CD4-positive, alpha-beta memory T cell (primary cell): ENCODE measurements at regions not wholly inside any gene's neighbourhood (a gene's known extent, or its start where the extent isn't known, plus 50 kb on each side); places are given as distances from the start of the nearest gene placed in this dataset.

Source experiments
- CTCF ChIA-PET: fragments of 350-600 bp; sonication (Branson Sonifier 250); formaldehyde crosslinking; loops from one replicate; lab custom pipeline; 2021; ENCODE audit warnings: inconsistent platforms; ENCODE audit not compliant: partially characterized antibody; lab: Charles Lee
- POLR2A ChIA-PET: fragments of 350-600 bp; sonication (Branson Sonifier 250); formaldehyde crosslinking; loops from one replicate; lab custom pipeline; 2021; ENCODE audit not compliant: partially characterized antibody; lab: Charles Lee
- DNase-seq, 5 donors: peaks; one replicate each; pipeline versions ENCODE4 v3.0.0 to v3.0.0-alpha.2; 2020 to 2022; ENCODE audit warnings: mixed read lengths in 1 of 5
- H3K27ac ChIP-seq: one replicate; pipeline ENCODE4 v1.7.0; 2013; ENCODE audit warnings: low read depth, low read length
- H3K27me3 ChIP-seq: 2 replicates; pipeline ENCODE4 v1.7.0; 2013; ENCODE audit warnings: mild to moderate bottlenecking, low read length, moderate library complexity; ENCODE audit not compliant: insufficient read depth
- H3K36me3 ChIP-seq: 2 replicates; pipeline ENCODE4 v1.7.0; 2013; ENCODE audit warnings: mild to moderate bottlenecking, low read length, moderate library complexity; ENCODE audit not compliant: insufficient read depth
- H3K4me1 ChIP-seq: 2 replicates; pipeline ENCODE4 v1.7.0; 2013; ENCODE audit warnings: mild to moderate bottlenecking, low read length, moderate library complexity; ENCODE audit not compliant: insufficient read depth
- H3K4me3 ChIP-seq, 2 donors: one replicate each; pipeline ENCODE4 v1.7.0; 2013; ENCODE audit warnings: low read length in 2 of 2, mild to moderate bottlenecking in 1 of 2
- H3K9me3 ChIP-seq, 2 donors: one replicate each; pipeline ENCODE4 v1.7.0; 2013; ENCODE audit warnings: low read length in 2 of 2, control low read depth in 1 of 2; ENCODE audit not compliant: control insufficient read depth in 1 of 2
- H3K27ac Mint-ChIP-seq, 7 donors: one replicate each; pipeline ENCODE4 v1.8.0; 2020 to 2021; ENCODE audit warnings: mixed read lengths in 7 of 7, mild to moderate bottlenecking in 6 of 7, inconsistent platforms in 3 of 7, moderate library complexity in 3 of 7
- H3K27me3 Mint-ChIP-seq, 2 donors: one replicate each; pipeline ENCODE4 v1.8.0; 2020 to 2021; ENCODE audit warnings: mixed read lengths in 2 of 2
- H3K36me3 Mint-ChIP-seq, 2 donors: one replicate each; pipeline ENCODE4 v1.8.0; 2020 to 2021; ENCODE audit warnings: mixed read lengths in 2 of 2, inconsistent platforms in 1 of 2, mild to moderate bottlenecking in 1 of 2
- H3K4me1 Mint-ChIP-seq, 4 donors: one replicate each; pipeline ENCODE4 v1.8.0; 2020 to 2021; ENCODE audit warnings: mixed read lengths in 4 of 4, mild to moderate bottlenecking in 1 of 4
- H3K4me3 Mint-ChIP-seq, 8 donors: one replicate each; pipeline ENCODE4 v1.8.0; 2020 to 2021; ENCODE audit warnings: mixed read lengths in 8 of 8, mild to moderate bottlenecking in 7 of 8, moderate library complexity in 6 of 8, inconsistent platforms in 3 of 8
- H3K9me3 Mint-ChIP-seq, 8 donors: one replicate each; pipeline ENCODE4 v1.8.0; 2020 to 2021; ENCODE audit warnings: mixed read lengths in 8 of 8, mild to moderate bottlenecking in 5 of 8, inconsistent platforms in 3 of 8, moderate library complexity in 1 of 8
- intact Hi-C: fragments of 100-400 bp; cut with micrococcal nuclease; formaldehyde crosslinking; loops from one replicate; pipeline ENCODE4 v1.15.1; 2023

DNA sequence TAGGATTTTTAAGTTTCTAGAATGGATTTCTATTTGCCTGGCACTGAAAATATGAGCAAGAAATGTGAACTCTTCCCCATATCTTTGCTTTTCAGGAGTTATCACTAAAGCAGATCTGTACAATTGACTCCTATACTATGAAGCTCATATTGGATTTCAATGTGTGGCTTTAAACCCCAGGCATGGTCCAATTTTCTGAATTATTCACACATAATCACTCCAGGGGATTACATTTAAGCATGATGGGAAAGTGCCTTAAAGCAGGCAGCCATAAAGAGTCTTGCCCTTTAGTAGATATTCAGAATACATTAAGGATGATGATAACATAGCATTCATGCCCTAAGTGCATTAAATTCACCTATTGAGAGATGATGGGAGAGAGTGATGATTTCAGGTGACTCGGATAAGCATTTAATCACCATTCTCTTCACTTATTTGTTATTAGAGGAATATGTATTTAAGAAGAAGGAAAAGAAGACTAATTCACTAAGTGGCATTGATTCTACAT lies 331.8 kb upstream of the ROBO1 start:
- intact Hi-C loops: no loop called here
- Histone ChIP-seq H3K4me3 (no peak overlapping the region), H3K27me3 (no peaks in the 10 kb centered on the region), H3K4me1 (no peaks in the 10 kb centered on the region), H3K9me3 (no peaks in the 10 kb centered on the region), H3K27ac (no peak overlapping the region), H3K36me3 (no peaks in the 10 kb centered on the region)
- no peaks in the 10 kb centered on the region for H3K27me3 Mint-ChIP-seq
- peaks cover 0 to 14% (median 7%) of the 10 kb centered on the region in 8 donors for H3K9me3 Mint-ChIP-seq
- POLR2A ChIA-PET: no interaction called here
- no peaks in the 10 kb centered on the region for H3K4me1 Mint-ChIP-seq
- no peak overlapping the region for H3K4me3 Mint-ChIP-seq
- no peaks in the 10 kb centered on the region for H3K36me3 Mint-ChIP-seq
- DNase-seq: no peak
- H3K27ac Mint-ChIP-seq: no peak overlapping the region
- CTCF ChIA-PET: no interaction called here

DNA sequence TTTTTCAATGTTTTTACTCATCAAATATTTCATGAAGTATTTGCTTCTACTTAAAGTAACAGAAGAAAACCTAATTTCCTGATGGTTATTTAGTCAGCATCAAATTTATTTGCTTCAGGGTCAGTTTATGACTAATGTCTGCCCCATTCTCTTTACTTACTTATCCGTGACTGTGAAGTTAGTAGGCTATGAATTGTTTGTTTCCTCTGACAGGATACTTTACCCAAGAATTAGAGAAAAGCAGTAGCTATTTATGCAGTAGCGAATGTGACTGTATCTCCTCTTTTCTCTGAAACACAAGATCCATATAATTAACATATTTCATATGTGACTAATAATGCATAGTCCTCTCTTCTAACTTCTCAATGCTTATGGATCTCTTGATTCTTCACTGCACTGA lies 329.9 kb upstream of the ROBO1 start:
- Histone ChIP-seq H3K36me3 (no peaks in the 10 kb centered on the region), H3K27me3 (no peaks in the 10 kb centered on the region), H3K4me3 (no peak overlapping the region), H3K4me1 (no peaks in the 10 kb centered on the region), H3K27ac (no peak overlapping the region), H3K9me3 (no peaks in the 10 kb centered on the region)
- Mint-ChIP-seq H3K4me1 (no peaks in the 10 kb centered on the region), H3K9me3 (peaks cover 0 to 16% (median 6%) of the 10 kb centered on the region in 8 donors), H3K36me3 (no peaks in the 10 kb centered on the region), H3K27me3 (no peaks in the 10 kb centered on the region), H3K4me3 (no peak overlapping the region), H3K27ac (no peak overlapping the region)
- intact Hi-C loops: no loop called here
- DNase-seq: no peak
- ChIA-PET POLR2A (no interaction called here), CTCF (no interaction called here)

DNA sequence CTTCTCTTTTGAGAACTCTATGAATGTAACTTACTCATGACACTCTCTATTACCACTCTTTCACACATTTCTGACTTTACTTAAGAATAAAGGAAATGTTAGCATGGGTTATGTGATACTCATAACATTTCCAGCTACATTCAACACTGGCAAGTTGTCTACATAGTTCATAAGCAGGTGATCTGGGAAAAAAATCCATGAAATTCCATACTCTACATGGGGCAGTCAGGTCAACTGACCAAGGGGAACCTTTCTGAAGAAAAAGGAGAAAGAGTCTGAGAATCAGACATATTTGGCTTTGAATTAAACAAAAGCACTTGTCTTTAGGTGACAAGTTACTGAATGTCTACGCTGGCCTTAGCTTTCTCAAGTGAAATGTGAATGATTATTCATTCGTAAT lies 329.1 kb upstream of the ROBO1 start:
- H3K4me3 Mint-ChIP-seq: no peak overlapping the region
- POLR2A ChIA-PET: no interaction called here
- no peaks in the 10 kb centered on the region for H3K4me1 ChIP-seq
- no peaks in the 10 kb centered on the region for H3K4me1 Mint-ChIP-seq
- H3K36me3 Mint-ChIP-seq: no peaks in the 10 kb centered on the region
- H3K9me3 Mint-ChIP-seq: peaks cover 0 to 16% (median 6%) of the 10 kb centered on the region in 8 donors
- H3K9me3 ChIP-seq: no peaks in the 10 kb centered on the region
- no peaks in the 10 kb centered on the region for H3K27me3 ChIP-seq
- intact Hi-C loops: no loop called here
- CTCF ChIA-PET: no interaction called here
- no peak overlapping the region for H3K27ac Mint-ChIP-seq
- no peak overlapping the region for H3K4me3 ChIP-seq
- no peaks in the 10 kb centered on the region for H3K36me3 ChIP-seq
- H3K27ac ChIP-seq: no peak overlapping the region
- H3K27me3 Mint-ChIP-seq: no peaks in the 10 kb centered on the region
- DNase-seq: no peak

DNA sequence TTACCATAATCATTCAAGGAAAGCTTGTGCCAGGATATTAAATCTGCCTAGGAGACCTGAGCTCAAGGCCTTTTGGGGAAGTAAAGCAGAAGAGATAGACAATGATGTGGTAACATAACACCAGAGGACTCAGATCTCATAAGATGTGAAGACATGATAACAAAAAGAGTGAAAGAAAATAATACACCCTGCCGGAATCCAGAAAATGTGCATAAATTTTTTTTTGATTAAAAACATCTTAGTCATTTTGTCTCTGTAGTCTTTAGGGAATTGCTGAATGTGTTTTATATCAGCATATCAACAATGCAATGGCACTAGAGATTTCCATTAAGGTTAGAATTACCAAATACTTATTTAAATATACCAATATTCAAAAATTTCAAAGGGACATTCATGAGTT lies 326.8 kb upstream of the ROBO1 start:
- Mint-ChIP-seq H3K36me3 (no peaks in the 10 kb centered on the region), H3K4me3 (no peak overlapping the region), H3K4me1 (no peaks in the 10 kb centered on the region), H3K9me3 (peaks cover 0 to 13% (median 6%) of the 10 kb centered on the region in 8 donors), H3K27me3 (no peaks in the 10 kb centered on the region), H3K27ac (no peak overlapping the region)
- DNase-seq: no peak
- no peak overlapping the region for H3K4me3 ChIP-seq
- CTCF ChIA-PET: no interaction called here
- H3K27ac ChIP-seq: no peak overlapping the region
- no peaks in the 10 kb centered on the region for H3K4me1 ChIP-seq
- POLR2A ChIA-PET: no interaction called here
- intact Hi-C loops: no loop called here
- no peaks in the 10 kb centered on the region for H3K36me3 ChIP-seq
- H3K27me3 ChIP-seq: no peaks in the 10 kb centered on the region
- H3K9me3 ChIP-seq: no peaks in the 10 kb centered on the region

- Histone ChIP-seq H3K27me3 (no peaks in the 10 kb centered on the region), H3K4me1 (no peaks in the 10 kb centered on the region), H3K9me3 (no peaks in the 10 kb centered on the region), H3K4me3 (no peak overlapping the region), H3K27ac (no peak overlapping the region), H3K36me3 (no peaks in the 10 kb centered on the region)
- Mint-ChIP-seq H3K27me3 (no peaks in the 10 kb centered on the region), H3K27ac (no peak overlapping the region), H3K4me1 (no peaks in the 10 kb centered on the region), H3K4me3 (no peak overlapping the region), H3K36me3 (no peaks in the 10 kb centered on the region), H3K9me3 (peaks cover 0 to 14% (median 5%) of the 10 kb centered on the region in 8 donors)
- intact Hi-C loops: no loop called here
- no peak for DNase-seq
- ChIA-PET CTCF (no interaction called here), POLR2A (no interaction called here)
Measured at GRCh38 chr3:80087767-80088166, 320.0 kb upstream of the ROBO1 start.

DNA sequence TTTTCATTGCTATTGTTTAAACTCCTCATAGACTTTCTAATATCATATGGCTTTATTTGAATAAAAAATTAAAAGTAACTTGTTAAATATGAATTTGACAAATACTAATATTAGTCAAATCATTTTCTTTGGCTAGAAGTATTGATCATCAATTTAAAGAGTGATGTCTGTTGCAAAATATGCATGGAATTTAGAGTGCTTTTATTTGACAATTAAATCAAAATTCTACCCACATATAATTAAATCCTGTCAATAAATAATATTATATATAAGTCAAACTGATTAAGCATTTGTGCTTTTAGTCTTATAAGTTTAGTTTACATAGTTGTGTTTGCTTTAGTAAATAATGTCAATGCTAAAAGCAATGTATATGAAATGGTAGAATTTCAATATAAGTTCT lies 318.6 kb upstream of the ROBO1 start:
- H3K36me3 ChIP-seq: no peaks in the 10 kb centered on the region
- Mint-ChIP-seq H3K4me1 (no peaks in the 10 kb centered on the region), H3K27me3 (no peaks in the 10 kb centered on the region), H3K27ac (no peak overlapping the region), H3K4me3 (no peak overlapping the region), H3K36me3 (no peaks in the 10 kb centered on the region), H3K9me3 (peaks cover 0 to 17% (median 5%) of the 10 kb centered on the region in 8 donors)
- DNase-seq: no peak
- H3K27ac ChIP-seq: no peak overlapping the region
- intact Hi-C loops: no loop called here
- CTCF ChIA-PET: no interaction called here
- H3K4me1 ChIP-seq: no peaks in the 10 kb centered on the region
- POLR2A ChIA-PET: no interaction called here
- no peaks in the 10 kb centered on the region for H3K9me3 ChIP-seq
- H3K27me3 ChIP-seq: no peaks in the 10 kb centered on the region
- no peak overlapping the region for H3K4me3 ChIP-seq

GRCh38 chr3:80079886-80080285 lies 312.1 kb upstream of the ROBO1 start:
- ChIA-PET POLR2A (no interaction called here), CTCF (no interaction called here)
- no peaks in the 10 kb centered on the region for H3K27me3 ChIP-seq
- no peaks in the 10 kb centered on the region for H3K36me3 Mint-ChIP-seq
- H3K9me3 Mint-ChIP-seq: peaks cover 3 to 25% (median 7%) of the 10 kb centered on the region in 8 donors
- no peak overlapping the region for H3K27ac Mint-ChIP-seq
- no peaks in the 10 kb centered on the region for H3K27me3 Mint-ChIP-seq
- no peaks in the 10 kb centered on the region for H3K36me3 ChIP-seq
- no peak overlapping the region for H3K27ac ChIP-seq
- no peak for DNase-seq
- peaks cover 0 to 7% of the 10 kb centered on the region in 2 donors for H3K9me3 ChIP-seq
- no peak overlapping the region for H3K4me3 ChIP-seq
- intact Hi-C loops: no loop called here
- H3K4me1 Mint-ChIP-seq: no peaks in the 10 kb centered on the region
- no peak overlapping the region for H3K4me3 Mint-ChIP-seq
- H3K4me1 ChIP-seq: no peaks in the 10 kb centered on the region

DNA sequence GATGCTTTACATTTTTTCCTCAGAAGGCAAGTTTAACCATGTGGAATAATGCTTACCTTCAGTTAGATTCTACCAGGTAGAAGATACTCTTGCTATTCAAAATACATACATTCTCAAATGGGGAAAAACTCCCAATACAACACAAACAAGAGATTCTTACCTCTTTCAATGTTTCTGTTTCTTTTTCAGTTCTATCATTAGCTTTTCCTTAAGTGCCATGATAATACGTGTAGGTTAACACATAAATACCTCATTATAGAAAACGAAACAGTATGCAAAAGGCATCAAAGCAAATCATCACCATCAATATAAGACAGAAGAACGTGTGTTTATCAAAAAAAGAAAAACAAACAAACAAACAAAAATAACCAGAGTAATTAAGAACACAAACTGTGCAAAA lies 300.7 kb upstream of the ROBO1 start:
- Histone ChIP-seq H3K9me3 (no peaks in the 10 kb centered on the region), H3K4me3 (no peak overlapping the region), H3K27ac (no peak overlapping the region), H3K36me3 (no peaks in the 10 kb centered on the region), H3K4me1 (no peaks in the 10 kb centered on the region), H3K27me3 (no peaks in the 10 kb centered on the region)
- peaks cover 3 to 28% (median 13%) of the 10 kb centered on the region in 8 donors for H3K9me3 Mint-ChIP-seq
- no peaks in the 10 kb centered on the region for H3K27me3 Mint-ChIP-seq
- no peak overlapping the region for H3K27ac Mint-ChIP-seq
- POLR2A ChIA-PET: no interaction called here
- no peaks in the 10 kb centered on the region for H3K36me3 Mint-ChIP-seq
- no peak for DNase-seq
- intact Hi-C loops: no loop called here
- no peaks in the 10 kb centered on the region for H3K4me1 Mint-ChIP-seq
- H3K4me3 Mint-ChIP-seq: no peak overlapping the region
- CTCF ChIA-PET: no interaction called here
